SK-N-SH (cell line): ENCODE measurements at regions not wholly inside any gene's neighbourhood (a gene's known extent, or its start where the extent isn't known, plus 50 kb on each side); places are given as distances from the start of the nearest gene placed in this dataset.

Experiments
- CTCF ChIA-PET: fragments of 300-600, 350-600 bp; formaldehyde crosslinking; extraction: SDS; loops from one replicate; lab custom pipeline; 2021; lab: Yijun Ruan, JAX
- POLR2A ChIA-PET: fragments of 350-600 bp; sonication (Branson Sonifier 250); formaldehyde crosslinking; extraction: SDS; loops from one replicate; lab custom pipeline; 2020; ENCODE audit warnings: antibody characterized with exemption, inconsistent platforms; lab: Yijun Ruan, JAX
- DNase-seq: peaks from one replicate; pipeline ENCODE4 v3.0.0; 2012
- H2AFZ ChIP-seq: fragments of 200-600 bp; sonication (generic); 2 replicates; pipeline ENCODE4 v1.8.1; 2016; ENCODE audit warnings: antibody characterized with exemption, mild to moderate bottlenecking, low read depth
- H3F3A ChIP-seq: fragments of 200-600 bp; sonication (generic); replicated peaks from 2 replicates; pipeline ENCODE3; 2016; ENCODE audit warnings: antibody characterized with exemption, mild to moderate bottlenecking; ENCODE audit not compliant: insufficient read depth
- H3K27ac ChIP-seq, 2 experiments: fragments of 200-500 bp in 1 of 2; fragments of 200-600 bp in 1 of 2; sonication (Bioruptor generic) in 1 of 2; sonication (generic), shearing (Covaris generic) in 1 of 2; 2 replicates each; pipeline versions ENCODE4 v1.5.1 to v1.6.1; 2014 to 2016; ENCODE audit warnings: low read depth in 2 of 2, inconsistent platforms in 1 of 2, low read length in 1 of 2, mild to moderate bottlenecking in 1 of 2, mixed read lengths in 1 of 2
- H3K27me3 ChIP-seq: fragments of 200-600 bp; sonication (generic), shearing (Covaris generic); 2 replicates; pipeline ENCODE4 v1.6.1; 2016; ENCODE audit warnings: mixed run types; ENCODE audit not compliant: insufficient read depth
- H3K36me3 ChIP-seq, 2 experiments: fragments of 200-500 bp in 1 of 2; fragments of 200-600 bp in 1 of 2; sonication (Bioruptor generic) in 1 of 2; sonication (generic) in 1 of 2; replicated peaks in 1 of 2; 2 replicates each; pipeline versions ENCODE3 to v1.5.1; 2014 to 2016; ENCODE audit warnings: low read length in 1 of 2, mild to moderate bottlenecking in 1 of 2; ENCODE audit not compliant: insufficient read depth in 2 of 2, control insufficient read depth in 1 of 2
- H3K4me1 ChIP-seq, 2 experiments: fragments of 200-500 bp in 1 of 2; fragments of 200-600 bp in 1 of 2; sonication (Bioruptor generic) in 1 of 2; sonication (generic), shearing (Covaris generic) in 1 of 2; 2 replicates each; pipeline versions ENCODE4 v1.5.1 to v1.6.1; 2014 to 2016; ENCODE audit warnings: low read depth in 1 of 2, low read length in 1 of 2, mixed run types in 1 of 2; ENCODE audit not compliant: insufficient read depth in 2 of 2, control insufficient read depth in 1 of 2
- H3K4me2 ChIP-seq: fragments of 200-600 bp; sonication (generic), shearing (Covaris generic); 2 replicates; pipeline ENCODE4 v1.6.1; 2017; ENCODE audit warnings: mixed run types
- H3K4me3 ChIP-seq, 2 experiments: fragments of 200-500 bp in 1 of 2; fragments of 200-600 bp in 1 of 2; sonication (Bioruptor generic) in 1 of 2; sonication (generic), shearing (Covaris generic) in 1 of 2; 2 replicates each; pipeline versions ENCODE4 v1.5.1 to v1.8.1; 2014 to 2016; ENCODE audit warnings: low read depth in 2 of 2, inconsistent platforms in 1 of 2, low read length in 1 of 2, mild to moderate bottlenecking in 1 of 2, mixed read lengths in 1 of 2, moderate library complexity in 1 of 2
- H3K79me2 ChIP-seq: fragments of 200-600 bp; sonication (generic); 2 replicates; pipeline ENCODE4 v1.8.1; 2017; ENCODE audit warnings: mild to moderate bottlenecking; ENCODE audit not compliant: insufficient read depth
- H3K9ac ChIP-seq: fragments of 200-600 bp; sonication (generic); 2 replicates; pipeline ENCODE4 v1.6.1; 2017; ENCODE audit warnings: mixed run types
- H3K9me2 ChIP-seq: fragments of 200-600 bp; sonication (generic); 2 replicates; pipeline ENCODE4 v1.6.1; 2017; ENCODE audit warnings: mixed run types
- H3K9me3 ChIP-seq: fragments of 200-600 bp; sonication (generic); 2 replicates; pipeline ENCODE4 v1.6.1; 2017; ENCODE audit warnings: mixed run types, mild to moderate bottlenecking, moderate library complexity
- H4K20me1 ChIP-seq: fragments of 200-600 bp; sonication (generic); 2 replicates; pipeline ENCODE4 v1.6.1; 2017; ENCODE audit warnings: mild to moderate bottlenecking, mixed run types; ENCODE audit not compliant: insufficient read depth
- ELF1 ChIP-seq: IDR thresholded peaks from 2 replicates; pipeline ENCODE4 v1.4.0; 2012
- EP300 ChIP-seq, 2 experiments: IDR thresholded peaks; 2 replicates each; pipeline versions ENCODE4 v1.4.0 to v1.6.1; 2012; ENCODE audit warnings: borderline replicate concordance in 1 of 2, low read depth in 1 of 2, low read length in 1 of 2
- EZH2phosphoT487 ChIP-seq: fragments of 200-600 bp; sonication (generic); IDR thresholded peaks from 2 replicates; pipeline ENCODE4 v1.6.1; 2017; ENCODE audit warnings: low read depth, mixed run types, mild to moderate bottlenecking, antibody characterized with exemption, moderate library complexity, borderline replicate concordance
- FOSL2 ChIP-seq: IDR thresholded peaks from 2 replicates; pipeline ENCODE4 v1.4.0; 2012; ENCODE audit warnings: low read depth, mild to moderate bottlenecking, moderate library complexity, borderline replicate concordance
- GABPA ChIP-seq: IDR thresholded peaks from 2 replicates; pipeline ENCODE4 v1.4.0; 2012; ENCODE audit warnings: low read depth, mild to moderate bottlenecking
- GATA2 ChIP-seq: sonication (generic); formaldehyde crosslinking; IDR thresholded peaks from 2 replicates; pipeline ENCODE4 v1.5.0; 2020; ENCODE audit warnings: mild to moderate bottlenecking, missing genetic modification reagents
- JUND ChIP-seq: IDR thresholded peaks from 2 replicates; pipeline ENCODE4 v1.4.0; 2012
- MXI1 ChIP-seq: IDR thresholded peaks from 2 replicates; pipeline ENCODE4 v1.6.1; 2012; ENCODE audit warnings: mild to moderate bottlenecking, low read depth, low read length, improper control_type of control experiment
- NFIC ChIP-seq: IDR thresholded peaks from 2 replicates; pipeline ENCODE4 v1.4.0; 2012; ENCODE audit warnings: borderline replicate concordance
- POLR2AphosphoS5 ChIP-seq: IDR thresholded peaks from 2 replicates; pipeline ENCODE4 v1.6.1; 2012; ENCODE audit warnings: low read depth, low read length
- RAD21 ChIP-seq: IDR thresholded peaks from 2 replicates; pipeline ENCODE4 v1.6.1; 2012; ENCODE audit warnings: mild to moderate bottlenecking, low read length
- RXRA ChIP-seq: IDR thresholded peaks from 2 replicates; pipeline ENCODE4 v1.4.0; 2012; ENCODE audit warnings: low read depth, mild to moderate bottlenecking, borderline replicate concordance
- SMC3 ChIP-seq: IDR thresholded peaks from 2 replicates; pipeline ENCODE4 v1.6.1; 2012; ENCODE audit warnings: low read depth, low read length, improper control_type of control experiment
- TCF12 ChIP-seq: IDR thresholded peaks from 2 replicates; pipeline ENCODE4 v1.4.0; 2012
- TEAD4 ChIP-seq: IDR thresholded peaks from 2 replicates; pipeline ENCODE4 v1.4.0; 2012; ENCODE audit warnings: mild to moderate bottlenecking, borderline replicate concordance; ENCODE audit not compliant: insufficient read depth
- WGBS: methylation state at CpG from one replicate; pipeline ENCODE4 v1.1.6; 2017; ENCODE audit warnings: low lambda C conversion rate; 5-methylcytosine and 5-hydroxymethylcytosine counted together
- TF ChIP-seq, protein P1 (sequence below): IDR thresholded peaks from 2 replicates; pipeline ENCODE4 v1.4.0; 2012; ENCODE audit warnings: low read depth, borderline replicate concordance
- TF ChIP-seq, protein P2 (sequence below): fragments of 150-350 bp; IDR thresholded peaks from 2 replicates; pipeline ENCODE4 v1.6.1; 2016; ENCODE audit warnings: mild to moderate bottlenecking, low read depth, low read length
- TF ChIP-seq, protein P3 (sequence below): fragments of 200-600 bp; sonication (generic); IDR thresholded peaks from 2 replicates; pipeline ENCODE4 v1.6.1; 2017; ENCODE audit warnings: antibody characterized with exemption, mild to moderate bottlenecking, moderate library complexity
- TF ChIP-seq, protein P4 (sequence below): IDR thresholded peaks from 2 replicates; pipeline ENCODE4; 2012

DNA sequence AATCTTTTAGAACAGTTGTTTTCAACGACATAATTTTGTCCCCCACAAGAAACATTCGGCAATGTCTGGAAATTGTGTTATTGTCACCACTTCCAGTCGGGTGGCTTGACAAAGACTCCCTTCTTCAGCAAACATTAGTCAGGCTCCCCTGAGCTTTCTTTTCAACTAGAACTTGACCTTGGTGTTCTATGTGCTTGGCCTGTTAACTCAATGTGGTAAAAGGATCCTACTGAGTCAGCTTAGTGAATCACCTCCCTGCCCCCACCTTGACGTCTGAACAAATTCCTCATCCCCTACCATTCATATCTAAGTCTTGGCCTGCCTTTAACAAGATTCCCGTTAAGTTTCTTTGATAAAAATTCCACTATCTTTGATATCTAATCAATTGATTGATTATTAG lies 465.0 kb upstream of the ROBO1 start:
- 26% methylated on average over 5 of the region's 5 CpGs for whole genome bisulfite sequencing
- TF ChIP-seq GATA2 (no peak), JUND (peak; percentile 84), EZH2phosphoT487 (no peak), POLR2AphosphoS5 (no peak), RAD21 (no peak), RXRA (peak; percentile 77), MXI1 (no peak), TEAD4 (peak; percentile 23; the same call in 1 of the 2 replicates), SMC3 (no peak), EP300 (IDR thresholded peaks at IDR 0.05; ENCODE audit: borderline replicate concordance in 1 of 2, low read depth in 1 of 2, low read length in 1 of 2) (peak in 1 of 2 experiments; percentile 70; a peak in 1 of 4 replicates), ELF1 (no peak), GABPA (no peak), NFIC (peak; percentile 57), TCF12 (peak; percentile 60; the same call in 1 of the 2 replicates), FOSL2 (peak; percentile 94)
- TF ChIP-seq, protein P1, sequence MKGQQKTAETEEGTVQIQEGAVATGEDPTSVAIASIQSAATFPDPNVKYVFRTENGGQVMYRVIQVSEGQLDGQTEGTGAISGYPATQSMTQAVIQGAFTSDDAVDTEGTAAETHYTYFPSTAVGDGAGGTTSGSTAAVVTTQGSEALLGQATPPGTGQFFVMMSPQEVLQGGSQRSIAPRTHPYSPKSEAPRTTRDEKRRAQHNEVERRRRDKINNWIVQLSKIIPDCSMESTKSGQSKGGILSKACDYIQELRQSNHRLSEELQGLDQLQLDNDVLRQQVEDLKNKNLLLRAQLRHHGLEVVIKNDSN: no peak
- TF ChIP-seq, protein P2, sequence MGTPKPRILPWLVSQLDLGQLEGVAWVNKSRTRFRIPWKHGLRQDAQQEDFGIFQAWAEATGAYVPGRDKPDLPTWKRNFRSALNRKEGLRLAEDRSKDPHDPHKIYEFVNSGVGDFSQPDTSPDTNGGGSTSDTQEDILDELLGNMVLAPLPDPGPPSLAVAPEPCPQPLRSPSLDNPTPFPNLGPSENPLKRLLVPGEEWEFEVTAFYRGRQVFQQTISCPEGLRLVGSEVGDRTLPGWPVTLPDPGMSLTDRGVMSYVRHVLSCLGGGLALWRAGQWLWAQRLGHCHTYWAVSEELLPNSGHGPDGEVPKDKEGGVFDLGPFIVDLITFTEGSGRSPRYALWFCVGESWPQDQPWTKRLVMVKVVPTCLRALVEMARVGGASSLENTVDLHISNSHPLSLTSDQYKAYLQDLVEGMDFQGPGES: no peak
- TF ChIP-seq, protein P3, sequence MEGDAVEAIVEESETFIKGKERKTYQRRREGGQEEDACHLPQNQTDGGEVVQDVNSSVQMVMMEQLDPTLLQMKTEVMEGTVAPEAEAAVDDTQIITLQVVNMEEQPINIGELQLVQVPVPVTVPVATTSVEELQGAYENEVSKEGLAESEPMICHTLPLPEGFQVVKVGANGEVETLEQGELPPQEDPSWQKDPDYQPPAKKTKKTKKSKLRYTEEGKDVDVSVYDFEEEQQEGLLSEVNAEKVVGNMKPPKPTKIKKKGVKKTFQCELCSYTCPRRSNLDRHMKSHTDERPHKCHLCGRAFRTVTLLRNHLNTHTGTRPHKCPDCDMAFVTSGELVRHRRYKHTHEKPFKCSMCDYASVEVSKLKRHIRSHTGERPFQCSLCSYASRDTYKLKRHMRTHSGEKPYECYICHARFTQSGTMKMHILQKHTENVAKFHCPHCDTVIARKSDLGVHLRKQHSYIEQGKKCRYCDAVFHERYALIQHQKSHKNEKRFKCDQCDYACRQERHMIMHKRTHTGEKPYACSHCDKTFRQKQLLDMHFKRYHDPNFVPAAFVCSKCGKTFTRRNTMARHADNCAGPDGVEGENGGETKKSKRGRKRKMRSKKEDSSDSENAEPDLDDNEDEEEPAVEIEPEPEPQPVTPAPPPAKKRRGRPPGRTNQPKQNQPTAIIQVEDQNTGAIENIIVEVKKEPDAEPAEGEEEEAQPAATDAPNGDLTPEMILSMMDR: no peak
- TF ChIP-seq, protein P4, sequence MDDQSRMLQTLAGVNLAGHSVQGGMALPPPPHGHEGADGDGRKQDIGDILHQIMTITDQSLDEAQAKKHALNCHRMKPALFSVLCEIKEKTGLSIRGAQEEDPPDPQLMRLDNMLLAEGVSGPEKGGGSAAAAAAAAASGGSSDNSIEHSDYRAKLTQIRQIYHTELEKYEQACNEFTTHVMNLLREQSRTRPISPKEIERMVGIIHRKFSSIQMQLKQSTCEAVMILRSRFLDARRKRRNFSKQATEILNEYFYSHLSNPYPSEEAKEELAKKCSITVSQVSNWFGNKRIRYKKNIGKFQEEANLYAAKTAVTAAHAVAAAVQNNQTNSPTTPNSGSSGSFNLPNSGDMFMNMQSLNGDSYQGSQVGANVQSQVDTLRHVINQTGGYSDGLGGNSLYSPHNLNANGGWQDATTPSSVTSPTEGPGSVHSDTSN: peak; percentile 65
- Histone ChIP-seq H3K9me2 (peaks cover 3% of the 10 kb centered on the region; the same call in 1 of the 2 replicates), H2AFZ (peak overlapping the region; percentile 7; the same call in 1 of the 2 replicates), H3K27me3 (no peaks in the 10 kb centered on the region), H3F3A (no peaks in the 10 kb centered on the region), H3K36me3 (no peaks in the 10 kb centered on the region), H3K4me1 (peaks cover 0 to 6% of the 10 kb centered on the region in 2 experiments; a peak in 1 of 4 replicates), H3K4me3 (no peak overlapping the region), H3K9ac (no peak overlapping the region), H3K4me2 (0 out of 2 replicates have a peak overlapping the region, but pooled peaks have one; percentile 8), H3K79me2 (no peaks in the 10 kb centered on the region), H4K20me1 (no peaks in the 10 kb centered on the region), H3K27ac (peak overlapping the region in 1 of 2 experiments; percentile 49; a peak in 2 of 4 replicates), H3K9me3 (0 out of 2 replicates have a peak, but pooled peaks cover 6% of the 10 kb centered on the region)
- no peak for DNase-seq
- ChIA-PET CTCF (no interaction called here), POLR2A (no interaction called here)
